WERI-Rb-1 (cell line): ENCODE measurements at regions not wholly inside any gene's neighbourhood (a gene's known extent, or its start where the extent isn't known, plus 50 kb on each side); places are given as distances from the start of the nearest gene placed in this dataset.

Experiments used
- DNase-seq: peaks from one replicate; pipeline ENCODE4 v3.0.0-alpha.2; 2020
- H3K27ac ChIP-seq: fragments of 250-450 bp; sonication (Bioruptor Pico); 2 replicates; pipeline ENCODE4 v1.5.1; 2020; ENCODE audit warnings: mild to moderate bottlenecking, moderate library complexity
- H3K27me3 ChIP-seq: fragments of 250-450 bp; sonication (Bioruptor Pico); 2 replicates; pipeline ENCODE4 v1.5.1; 2021; ENCODE audit warnings: mild to moderate bottlenecking, low read depth, moderate library complexity; ENCODE audit not compliant: insufficient read depth, severe bottlenecking
- H3K36me3 ChIP-seq: fragments of 250-450 bp; sonication (Bioruptor Pico); 2 replicates; pipeline ENCODE4 v1.5.1; 2020; ENCODE audit warnings: mild to moderate bottlenecking, moderate library complexity
- H3K4me3 ChIP-seq: 2 replicates; pipeline ENCODE4 v1.5.1; 2011; ENCODE audit warnings: low read depth, mild to moderate bottlenecking, control low read depth, low read length
- H3K9me3 ChIP-seq: fragments of 250-450 bp; sonication (Bioruptor Pico); 2 replicates; pipeline ENCODE4 v1.5.1; 2021; ENCODE audit warnings: mild to moderate bottlenecking, moderate library complexity; ENCODE audit not compliant: severe bottlenecking
- TF ChIP-seq, protein P1 (sequence below): IDR thresholded peaks from 2 replicates; pipeline ENCODE4 v1.5.1; 2011; ENCODE audit warnings: low read depth, mild to moderate bottlenecking, control low read depth, inconsistent platforms, low read length

DNA sequence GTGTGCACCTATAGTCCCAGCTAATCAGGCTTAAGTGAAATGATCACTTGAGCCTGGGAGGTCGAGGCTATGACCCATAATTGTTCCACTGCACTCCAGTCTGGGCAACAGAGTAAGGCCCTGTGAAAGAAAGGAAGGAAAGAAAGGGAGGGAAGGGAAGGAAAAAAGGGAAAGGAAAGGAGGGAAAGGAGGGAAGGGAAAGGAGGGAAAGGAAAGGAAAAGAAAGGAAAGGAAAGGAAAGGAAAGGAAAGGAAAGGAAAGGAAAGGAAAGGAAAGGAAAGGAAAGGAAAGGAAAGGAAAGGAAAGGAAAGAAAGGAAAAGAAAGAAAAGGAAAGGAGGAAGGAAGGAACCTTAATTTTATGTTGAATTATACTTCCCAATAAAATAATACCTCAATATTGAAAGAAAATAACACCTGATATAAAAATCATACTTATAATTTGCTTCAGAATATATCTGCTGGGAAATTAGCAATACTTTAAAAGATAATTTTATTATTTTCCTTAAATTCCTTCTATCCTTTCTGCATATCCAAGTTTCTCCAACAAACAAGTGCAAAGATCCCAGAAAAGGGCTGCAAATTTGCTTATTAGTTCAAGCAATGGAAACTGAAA, 177.3 kb downstream of the KLF12 start:
- no peaks in the 10 kb centered on the region for H3K36me3 ChIP-seq
- no peaks in the 10 kb centered on the region for H3K9me3 ChIP-seq
- H3K27me3 ChIP-seq = no peaks in the 10 kb centered on the region
- H3K4me3 ChIP-seq = no peak overlapping the region
- TF ChIP-seq, protein P1, sequence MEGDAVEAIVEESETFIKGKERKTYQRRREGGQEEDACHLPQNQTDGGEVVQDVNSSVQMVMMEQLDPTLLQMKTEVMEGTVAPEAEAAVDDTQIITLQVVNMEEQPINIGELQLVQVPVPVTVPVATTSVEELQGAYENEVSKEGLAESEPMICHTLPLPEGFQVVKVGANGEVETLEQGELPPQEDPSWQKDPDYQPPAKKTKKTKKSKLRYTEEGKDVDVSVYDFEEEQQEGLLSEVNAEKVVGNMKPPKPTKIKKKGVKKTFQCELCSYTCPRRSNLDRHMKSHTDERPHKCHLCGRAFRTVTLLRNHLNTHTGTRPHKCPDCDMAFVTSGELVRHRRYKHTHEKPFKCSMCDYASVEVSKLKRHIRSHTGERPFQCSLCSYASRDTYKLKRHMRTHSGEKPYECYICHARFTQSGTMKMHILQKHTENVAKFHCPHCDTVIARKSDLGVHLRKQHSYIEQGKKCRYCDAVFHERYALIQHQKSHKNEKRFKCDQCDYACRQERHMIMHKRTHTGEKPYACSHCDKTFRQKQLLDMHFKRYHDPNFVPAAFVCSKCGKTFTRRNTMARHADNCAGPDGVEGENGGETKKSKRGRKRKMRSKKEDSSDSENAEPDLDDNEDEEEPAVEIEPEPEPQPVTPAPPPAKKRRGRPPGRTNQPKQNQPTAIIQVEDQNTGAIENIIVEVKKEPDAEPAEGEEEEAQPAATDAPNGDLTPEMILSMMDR = no peak
- DNase-seq = no peak
- H3K27ac ChIP-seq = no peak overlapping the region

DNA sequence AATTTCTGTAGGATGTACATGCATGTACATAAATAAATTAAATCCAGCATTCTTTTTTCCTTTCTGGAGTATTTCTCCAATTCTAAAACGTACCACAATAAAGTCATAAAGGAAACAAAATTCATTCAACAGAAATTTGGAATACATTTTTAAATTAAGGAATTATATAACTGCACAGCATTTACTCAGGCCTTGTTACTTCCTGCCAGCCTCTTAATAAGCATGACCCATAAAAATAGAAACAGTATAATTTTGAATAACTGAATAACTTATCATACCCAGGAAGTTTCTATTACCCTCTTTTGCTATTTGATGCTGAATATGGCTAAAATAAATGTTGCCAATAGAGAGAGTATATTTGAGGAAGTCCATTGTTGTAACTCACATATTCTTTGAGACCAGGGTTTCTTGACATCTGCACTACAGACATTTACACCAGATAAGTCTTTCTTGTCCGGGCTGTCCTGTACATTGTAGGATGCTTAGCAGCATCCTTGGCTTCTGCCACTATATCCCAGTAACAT, 178.2 kb downstream of the KLF12 start:
- TF ChIP-seq, protein P1 = no peak
- Histone ChIP-seq H3K4me3 (no peak overlapping the region), H3K27me3 (no peaks in the 10 kb centered on the region), H3K36me3 (no peaks in the 10 kb centered on the region), H3K9me3 (no peaks in the 10 kb centered on the region), H3K27ac (no peak overlapping the region)
- no peak for DNase-seq

DNA sequence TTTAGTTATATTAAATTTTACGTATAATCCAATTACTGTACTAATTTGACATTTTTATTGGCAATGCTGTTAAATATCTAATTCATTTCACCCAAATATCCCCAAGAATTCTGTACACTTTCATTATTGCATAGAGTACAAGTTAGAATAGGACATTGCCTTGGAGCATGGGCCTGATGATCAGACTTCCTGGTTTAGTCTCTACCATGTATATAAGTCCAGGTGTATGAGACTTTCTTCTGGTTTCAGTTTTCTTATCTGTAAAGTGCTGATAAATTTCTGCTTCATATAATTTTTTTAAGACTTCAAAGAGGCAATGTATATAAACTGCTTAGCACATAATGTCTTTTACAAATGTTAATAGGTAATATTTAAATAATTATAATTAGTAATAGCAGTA, 179.4 kb downstream of the KLF12 start:
- TF ChIP-seq, protein P1 = no peak
- no peak overlapping the region for H3K4me3 ChIP-seq
- H3K27me3 ChIP-seq = no peaks in the 10 kb centered on the region
- H3K9me3 ChIP-seq = no peaks in the 10 kb centered on the region
- H3K27ac ChIP-seq = no peak overlapping the region
- H3K36me3 ChIP-seq = no peaks in the 10 kb centered on the region
- DNase-seq = no peak

DNA sequence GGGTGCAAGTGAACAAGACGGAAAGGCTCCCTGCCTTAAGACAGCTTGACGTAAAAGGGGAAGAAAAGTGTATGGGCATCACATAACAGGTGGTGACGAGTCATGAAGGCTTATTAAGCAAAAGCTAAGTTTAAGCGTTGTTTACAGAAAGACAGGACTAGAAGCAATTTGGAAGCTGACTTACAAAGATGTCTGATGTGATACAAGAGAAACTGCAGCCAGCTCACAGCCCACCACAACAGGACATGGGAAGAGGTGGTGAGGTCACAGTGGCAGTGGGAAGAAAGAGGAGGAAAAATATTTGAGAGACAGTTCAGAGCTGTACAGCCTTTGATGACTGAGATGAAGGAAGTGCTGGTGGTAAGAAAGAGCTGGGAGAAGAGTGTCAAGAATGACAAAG, 181.6 kb downstream of the KLF12 start:
- Histone ChIP-seq H3K4me3 (no peak overlapping the region), H3K27ac (no peak overlapping the region), H3K27me3 (no peaks in the 10 kb centered on the region), H3K9me3 (no peaks in the 10 kb centered on the region), H3K36me3 (no peaks in the 10 kb centered on the region)
- TF ChIP-seq, protein P1 = no peak
- no peak for DNase-seq

DNA sequence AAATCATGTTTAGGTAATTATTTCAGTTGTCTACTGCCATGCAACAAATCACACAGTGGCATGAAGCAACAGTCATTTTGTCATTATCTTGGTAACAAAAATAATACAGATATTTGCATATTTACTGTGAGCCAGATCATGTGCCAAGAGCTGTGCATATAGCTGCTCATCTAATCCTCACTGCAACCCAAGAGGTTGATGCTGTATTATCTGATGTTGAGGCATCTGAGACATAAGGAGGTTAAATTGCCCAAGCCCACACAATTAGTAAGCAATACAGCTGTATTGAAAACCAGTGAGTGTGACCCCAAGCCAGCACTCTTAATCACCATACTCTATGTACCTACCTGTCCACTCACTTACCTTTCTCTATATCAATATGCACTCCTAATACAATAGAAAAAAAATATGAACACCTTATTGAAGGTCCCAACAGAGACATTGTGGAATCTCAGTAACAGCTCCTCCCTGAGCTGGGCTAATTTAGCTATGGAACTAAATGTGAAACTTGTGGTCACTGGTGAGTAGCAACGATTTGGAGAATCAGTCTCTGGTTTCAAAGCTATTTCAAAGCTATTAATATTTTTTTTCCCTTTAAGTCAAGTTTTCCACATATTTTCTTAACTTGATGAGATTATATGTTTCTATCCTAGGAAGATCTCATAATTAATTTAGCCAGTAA, 185.2 kb downstream of the KLF12 start:
- TF ChIP-seq, protein P1 = no peak

More for the DNA sequence above, 185.2 kb downstream of the KLF12 start:
- H3K27me3 ChIP-seq = no peaks in the 10 kb centered on the region
- no peak overlapping the region for H3K27ac ChIP-seq
- H3K4me3 ChIP-seq = no peak overlapping the region
- H3K9me3 ChIP-seq = no peaks in the 10 kb centered on the region
- H3K36me3 ChIP-seq = no peaks in the 10 kb centered on the region
- no peak for DNase-seq
